ENCODE measurements at regions not wholly inside any gene's neighbourhood (a gene's known extent, or its start where the extent isn't known, plus 50 kb on each side); places are given as distances from the start of the nearest gene placed in this dataset.

DNA sequence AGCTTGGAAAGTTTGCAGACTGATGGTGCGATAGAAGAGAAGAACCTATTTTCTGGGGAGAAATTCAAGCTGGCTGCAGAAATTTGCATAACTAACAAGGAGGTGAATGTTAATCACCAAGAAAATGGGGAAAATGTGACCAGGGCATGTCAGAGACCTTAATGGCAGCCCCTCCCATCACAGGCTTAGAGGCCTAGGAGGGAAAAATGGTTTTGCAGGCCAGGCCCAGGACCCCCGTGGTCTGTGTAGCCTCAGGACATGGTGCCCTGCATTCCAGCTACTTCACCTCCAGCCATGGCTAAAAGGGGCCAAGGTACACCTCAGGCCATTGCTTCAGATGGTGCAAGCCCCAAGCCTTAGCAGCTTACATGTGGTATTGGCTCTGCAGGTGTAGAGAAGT is 207.1 kb upstream of the CXorf66 start:
- TF ChIP-seq, protein P1, sequence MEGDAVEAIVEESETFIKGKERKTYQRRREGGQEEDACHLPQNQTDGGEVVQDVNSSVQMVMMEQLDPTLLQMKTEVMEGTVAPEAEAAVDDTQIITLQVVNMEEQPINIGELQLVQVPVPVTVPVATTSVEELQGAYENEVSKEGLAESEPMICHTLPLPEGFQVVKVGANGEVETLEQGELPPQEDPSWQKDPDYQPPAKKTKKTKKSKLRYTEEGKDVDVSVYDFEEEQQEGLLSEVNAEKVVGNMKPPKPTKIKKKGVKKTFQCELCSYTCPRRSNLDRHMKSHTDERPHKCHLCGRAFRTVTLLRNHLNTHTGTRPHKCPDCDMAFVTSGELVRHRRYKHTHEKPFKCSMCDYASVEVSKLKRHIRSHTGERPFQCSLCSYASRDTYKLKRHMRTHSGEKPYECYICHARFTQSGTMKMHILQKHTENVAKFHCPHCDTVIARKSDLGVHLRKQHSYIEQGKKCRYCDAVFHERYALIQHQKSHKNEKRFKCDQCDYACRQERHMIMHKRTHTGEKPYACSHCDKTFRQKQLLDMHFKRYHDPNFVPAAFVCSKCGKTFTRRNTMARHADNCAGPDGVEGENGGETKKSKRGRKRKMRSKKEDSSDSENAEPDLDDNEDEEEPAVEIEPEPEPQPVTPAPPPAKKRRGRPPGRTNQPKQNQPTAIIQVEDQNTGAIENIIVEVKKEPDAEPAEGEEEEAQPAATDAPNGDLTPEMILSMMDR (IDR thresholded peaks at IDR 0.05): no peak
- no peak for TF ChIP-seq POLR2A (IDR thresholded peaks at IDR 0.05)

Measured in esophagus squamous epithelium (tissue), 4 donors.